HepG2 (cell line): ENCODE measurements at regions not wholly inside any gene's neighbourhood (a gene's known extent, or its start where the extent isn't known, plus 50 kb on each side); places are given as distances from the start of the nearest gene placed in this dataset.

ENCODE experiments used
- ATAC-seq: fragments of 200-7000 bp; cut with Tn5 transposase; 3 replicates; pipeline ENCODE4 v1.9.1; 2020; ENCODE audit warnings: mild to moderate bottlenecking, moderate library complexity
- BruUV-seq: library from RNA; stranded (reverse); fragments of 400-500 nt; replicated peaks from 2 replicates; lab custom pipeline; 2021; lab: Mats Ljungman, UMichigan
- CTCF ChIA-PET: fragments of 300-600 bp; formaldehyde crosslinking; extraction: SDS; loops from one replicate; lab custom pipeline; 2021; ENCODE audit warnings: low total read pairs, inconsistent platforms, low intra/inter-chr PET ratio; lab: Yijun Ruan, JAX
- POLR2A ChIA-PET: fragments of 350-600 bp; sonication (Branson Sonifier 250); formaldehyde crosslinking; loops from one replicate; lab custom pipeline; 2020; ENCODE audit warnings: antibody characterized with exemption, inconsistent platforms; lab: Yijun Ruan, JAX
- DNase-seq: peaks from one replicate; pipeline ENCODE4 v3.0.0-alpha.2; 2015; ENCODE audit warnings: low spot score
- FAIRE-seq: peaks from 3 replicates; lab custom pipeline; 2011; peaks lifted over from hg19 to GRCh38; lab: Jason Lieb, UNC
- H2AFZ ChIP-seq: one replicate; pipeline ENCODE4 v1.6.1; 2011; ENCODE audit warnings: low read length, inconsistent platforms
- H3K27ac ChIP-seq: fragments of 300-600 bp; 3 replicates; pipeline ENCODE4 v1.8.0; 2011; ENCODE audit warnings: mixed run types, mild to moderate bottlenecking, mixed read lengths, low read length, inconsistent platforms; ENCODE audit not compliant: insufficient read depth; ENCODE audit errors: extremely low read length
- H3K27me3 ChIP-seq, 2 experiments: fragments of 200-600 bp in 1 of 2; 2 replicates in 1 of 2; 3 replicates in 1 of 2; pipeline versions ENCODE4 v1.6.0 to v1.8.0; 2011; ENCODE audit warnings: low read length in 2 of 2, mild to moderate bottlenecking in 2 of 2, moderate library complexity in 2 of 2, inconsistent platforms in 1 of 2; ENCODE audit not compliant: insufficient read depth in 2 of 2, control insufficient read depth in 1 of 2
- H3K36me3 ChIP-seq, 2 experiments: fragments of 200-600 bp in 1 of 2; replicated peaks in 1 of 2; 2 replicates in 1 of 2; 3 replicates in 1 of 2; pipeline versions ENCODE4 v1.5.1 to v1.8.0; 2011; ENCODE audit warnings: low read length in 2 of 2, inconsistent platforms in 1 of 2; ENCODE audit not compliant: insufficient read depth in 2 of 2, control insufficient read depth in 1 of 2
- H3K4me1 ChIP-seq: 2 replicates; pipeline ENCODE4 v1.5.1; 2012; ENCODE audit warnings: low read length, inconsistent platforms; ENCODE audit not compliant: insufficient read depth
- H3K4me2 ChIP-seq: 2 replicates; pipeline ENCODE4 v1.6.0; 2011; ENCODE audit warnings: low read depth, low read length, inconsistent platforms
- H3K4me3 ChIP-seq, 3 experiments: fragments of 200-600 bp in 1 of 3; sonication (generic), shearing (Covaris generic) in 1 of 3; replicated peaks in 1 of 3; 2 replicates each; pipeline ENCODE4 v1.5.1; 2011 to 2016; ENCODE audit warnings: low read length in 3 of 3, inconsistent platforms in 2 of 3, low read depth in 2 of 3, mild to moderate bottlenecking in 2 of 3, control low read depth in 1 of 3, mixed read lengths in 1 of 3; ENCODE audit not compliant: insufficient read depth in 1 of 3
- H3K79me2 ChIP-seq: one replicate; pipeline ENCODE4 v1.6.1; 2011; ENCODE audit warnings: low read length, inconsistent platforms; ENCODE audit not compliant: insufficient read depth
- H3K9ac ChIP-seq: 2 replicates; pipeline ENCODE4 v1.6.0; 2011; ENCODE audit warnings: mild to moderate bottlenecking, low read depth, low read length, inconsistent platforms; ENCODE audit not compliant: insufficient read depth
- H3K9me3 ChIP-seq: 2 replicates; pipeline ENCODE4 v1.5.1; 2012; ENCODE audit warnings: mild to moderate bottlenecking, low read length
- H4K20me1 ChIP-seq: 2 replicates; pipeline ENCODE4 v1.6.0; 2011; ENCODE audit warnings: inconsistent platforms, mild to moderate bottlenecking, low read length, moderate library complexity; ENCODE audit not compliant: insufficient read depth
- BORCS8-MEF2B ChIP-seq: sonication (generic); formaldehyde crosslinking; IDR thresholded peaks from 2 replicates; pipeline ENCODE4 v1.8.0; 2022; ENCODE audit warnings: mild to moderate bottlenecking, missing genetic modification reagents
- EEA1 ChIP-seq: sonication (generic); formaldehyde crosslinking; IDR thresholded peaks from 2 replicates; pipeline ENCODE4 v1.5.1; 2020; ENCODE audit warnings: mild to moderate bottlenecking, missing genetic modification reagents, borderline replicate concordance
- ZNF17 ChIP-seq: sonication (generic); formaldehyde crosslinking; IDR thresholded peaks from 2 replicates; pipeline ENCODE4 v1.5.0; 2020; ENCODE audit warnings: mild to moderate bottlenecking, missing genetic modification reagents
- WGBS: methylation state at CpG from one replicate; pipeline ENCODE4 v1.1.6; 2017; ENCODE audit warnings: low lambda C conversion rate; 5-methylcytosine and 5-hydroxymethylcytosine counted together
- in situ Hi-C: cut with HindIII; loops from 2 replicates; pipeline ENCODE4 v1.10.0; 2017; ENCODE audit warnings: low pct_unique_long_range_greater_than_20kb; ENCODE audit not compliant: extremely low pct_ligation_motif_present
- intact Hi-C: fragments of 100-400 bp; cut with micrococcal nuclease; formaldehyde crosslinking; loops from one replicate; pipeline ENCODE4 v1.10.0; 2022; ENCODE audit not compliant: unreplicated experiment

GRCh38 chr15:49712162-49712561, 91.3 kb downstream of the DTWD1 start:
- Histone ChIP-seq H3K79me2 (no peaks in the 10 kb centered on the region), H3K27ac (no peak overlapping the region), H2AFZ (no peak overlapping the region), H3K9me3 (peaks cover 19% of the 10 kb centered on the region; the same call in 1 of the 2 replicates), H3K9ac (no peak overlapping the region), H3K4me3 (no peak overlapping the region), H3K27me3 (no peaks in the 10 kb centered on the region), H3K4me2 (no peak overlapping the region), H3K4me1 (no peaks in the 10 kb centered on the region), H4K20me1 (no peaks in the 10 kb centered on the region), H3K36me3 (no peaks in the 10 kb centered on the region)
- BruUV-seq: no TSS peak
- FAIRE-seq: no peak
- in situ Hi-C loops: no loop called here
- POLR2A ChIA-PET: no interaction called here
- WGBS: 46% methylated on average over 3 of the region's 3 CpGs
- ATAC-seq: no peak
- intact Hi-C loops: no loop called here
- no peak for DNase-seq
- CTCF ChIA-PET: no interaction called here
- no peak for TF ChIP-seq ZNF17 (CRISPR knock-in tag)

DNA sequence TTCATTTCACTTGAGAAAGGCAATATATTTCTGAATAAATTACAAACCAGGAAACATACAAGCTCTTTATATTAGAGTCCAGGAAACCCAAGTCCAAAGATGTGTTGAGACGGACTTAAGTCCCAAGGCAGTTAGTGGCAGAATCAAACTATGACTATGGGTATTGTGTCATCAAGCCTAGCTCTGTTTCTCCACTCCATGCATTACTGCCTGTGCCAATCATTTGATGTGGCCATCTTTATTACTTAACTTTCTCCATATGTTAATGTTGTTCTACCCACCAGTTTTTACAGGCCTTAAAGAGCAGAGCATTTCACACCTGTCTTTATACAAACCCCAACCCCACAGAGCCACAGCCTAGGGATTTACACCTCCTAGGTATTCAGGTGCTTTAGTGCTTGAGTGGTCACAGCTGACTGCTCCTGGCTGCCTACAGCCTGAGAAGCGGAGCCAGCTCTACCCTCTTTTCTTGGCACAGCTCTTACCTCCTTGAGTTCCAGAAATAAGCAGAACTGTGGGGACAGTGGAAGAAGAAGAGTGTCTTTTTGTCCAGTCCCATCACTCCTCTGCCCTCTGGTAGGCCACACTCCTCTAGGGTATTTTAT, 92.1 kb downstream of the DTWD1 start:
- no peaks in the 10 kb centered on the region for H3K27me3 ChIP-seq
- H3K9me3 ChIP-seq: peaks cover 19% of the 10 kb centered on the region; the same call in 1 of the 2 replicates
- ChIA-PET POLR2A (no interaction called here), CTCF (no interaction called here)
- no TSS peak for BruUV-seq
- FAIRE-seq (no peak), DNase-seq (no peak), ATAC-seq (no peak)
- H4K20me1 ChIP-seq: no peaks in the 10 kb centered on the region
- WGBS: 9% methylated on average over 2 of the region's 2 CpGs
- no peak overlapping the region for H3K4me2 ChIP-seq
- intact Hi-C loops (no loop called here), in situ Hi-C loops (no loop called here)
- H2AFZ ChIP-seq: no peak overlapping the region
- no peak for TF ChIP-seq EEA1
- TF ChIP-seq BORCS8-MEF2B: no peak
- H3K4me3 ChIP-seq: no peak overlapping the region
- H3K4me1 ChIP-seq: no peaks in the 10 kb centered on the region
- no peak overlapping the region for H3K27ac ChIP-seq
- H3K9ac ChIP-seq: no peak overlapping the region
- no peaks in the 10 kb centered on the region for H3K79me2 ChIP-seq
- no peaks in the 10 kb centered on the region for H3K36me3 ChIP-seq
